ENCODE measurements at regions not wholly inside any gene's neighbourhood (a gene's known extent, or its start where the extent isn't known, plus 50 kb on each side); places are given as distances from the start of the nearest gene placed in this dataset.
A peak's percentile ranks its signal among the peaks of the same experiment; 100 is the strongest.

DNA sequence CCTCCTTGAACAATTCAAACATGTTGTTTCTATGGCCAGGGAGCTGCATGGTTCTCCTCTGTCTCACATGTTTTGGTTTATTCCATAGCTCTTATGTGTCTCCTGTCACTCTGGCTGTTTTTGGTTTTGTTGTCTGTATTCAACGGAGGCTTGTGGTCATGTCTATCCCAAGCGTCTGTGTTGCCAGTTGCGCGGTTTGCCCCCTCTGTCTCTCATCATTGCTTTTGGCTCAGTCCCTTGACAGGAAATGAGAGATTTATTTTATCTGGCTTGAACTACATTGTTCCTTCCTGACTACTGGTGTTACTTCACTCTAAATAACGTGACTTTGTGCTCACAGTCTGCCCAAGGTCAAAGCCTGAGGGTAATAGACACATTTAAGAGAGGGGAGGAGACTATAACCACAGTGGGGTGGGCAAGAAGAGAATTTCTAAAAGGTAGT lies 96.4 kb upstream of the SOX5 start:
- Mint-ChIP-seq H3K9me3 (peaks cover 4% of the 10 kb centered on the region), H3K36me3 (ENCODE audit: low read depth) (peaks cover 16% of the 10 kb centered on the region), H3K4me1 (peaks cover 23% of the 10 kb centered on the region), H3K27me3 (ENCODE audit: low read depth) (no peaks in the 10 kb centered on the region), H3K4me3 (peak overlapping the region; percentile 8), H3K27ac (ENCODE audit: unreplicated experiment) (peak overlapping the region; percentile 94)
- DNase-seq (ENCODE audit: low read depth, low spot score) = no peak
- TF ChIP-seq CTCF (conservative IDR thresholded peaks at IDR 0.05) = no peak

DNA sequence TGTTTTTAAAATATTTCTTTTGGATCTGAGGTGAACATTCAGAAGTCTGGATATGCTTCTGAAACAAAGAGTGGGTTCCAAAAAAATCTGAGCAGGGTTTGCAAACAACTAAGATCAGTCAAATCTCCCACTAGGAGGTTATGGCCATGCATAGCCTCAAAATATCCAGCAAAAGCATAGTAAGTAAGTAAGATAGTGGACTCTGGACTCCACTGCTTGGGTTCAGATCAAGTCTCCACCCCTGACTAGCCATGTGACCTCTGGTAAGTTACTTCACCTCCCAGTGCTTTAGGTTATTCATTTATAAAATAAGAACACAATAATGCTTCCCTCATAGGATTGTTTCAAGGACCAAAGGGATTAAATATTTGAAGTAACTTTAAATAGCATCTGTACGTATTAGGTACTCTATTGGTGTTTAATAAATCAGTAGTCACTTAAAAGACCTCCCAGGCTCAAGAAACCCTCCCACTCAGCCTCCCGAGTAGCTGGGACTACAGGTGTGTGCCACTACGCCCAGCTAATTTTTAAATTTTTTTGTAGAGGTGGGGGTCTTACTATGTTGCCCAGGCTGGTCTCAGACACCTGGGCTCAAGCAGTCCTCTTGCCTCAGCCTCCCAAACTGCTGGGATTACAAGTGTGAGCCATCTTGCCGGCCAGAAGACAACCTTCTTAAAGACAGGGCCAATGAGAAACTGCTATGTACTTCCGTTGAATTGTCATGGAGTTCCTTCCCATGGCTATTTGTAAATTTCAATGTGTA lies 95.7 kb upstream of the SOX5 start:
- H3K4me3 Mint-ChIP-seq = no peak overlapping the region
- H3K27ac Mint-ChIP-seq (ENCODE audit: unreplicated experiment) = peak overlapping the region; percentile 71
- peaks cover 16% of the 10 kb centered on the region for H3K36me3 Mint-ChIP-seq (ENCODE audit: low read depth)
- peaks cover 23% of the 10 kb centered on the region for H3K4me1 Mint-ChIP-seq
- H3K27me3 Mint-ChIP-seq (ENCODE audit: low read depth) = no peaks in the 10 kb centered on the region
- DNase-seq (ENCODE audit: low read depth, low spot score) = no peak
- TF ChIP-seq CTCF (conservative IDR thresholded peaks at IDR 0.05) = no peak
- H3K9me3 Mint-ChIP-seq = peaks cover 4% of the 10 kb centered on the region

- DNase-seq (ENCODE audit: low read depth, low spot score) = no peak
- no peaks in the 10 kb centered on the region for H3K27me3 Mint-ChIP-seq (ENCODE audit: low read depth)
- no peak for TF ChIP-seq CTCF (conservative IDR thresholded peaks at IDR 0.05)
- peaks cover 35% of the 10 kb centered on the region for H3K4me1 Mint-ChIP-seq
- H3K36me3 Mint-ChIP-seq (ENCODE audit: low read depth) = peaks cover 4% of the 10 kb centered on the region
- no peaks in the 10 kb centered on the region for H3K9me3 Mint-ChIP-seq
- H3K27ac Mint-ChIP-seq (ENCODE audit: unreplicated experiment) = no peak overlapping the region
- no peak overlapping the region for H3K4me3 Mint-ChIP-seq
Measured at GRCh38 chr12:24042651-24043050, 93.2 kb upstream of the SOX5 start.

GRCh38 chr12:24039113-24039525 lies 89.6 kb upstream of the SOX5 start:
- TF ChIP-seq CTCF (conservative IDR thresholded peaks at IDR 0.05) = no peak
- Mint-ChIP-seq H3K27ac (ENCODE audit: unreplicated experiment) (no peak overlapping the region), H3K27me3 (ENCODE audit: low read depth) (no peaks in the 10 kb centered on the region), H3K36me3 (ENCODE audit: low read depth) (no peaks in the 10 kb centered on the region), H3K4me3 (no peak overlapping the region), H3K4me1 (peaks cover 47% of the 10 kb centered on the region), H3K9me3 (no peaks in the 10 kb centered on the region)
- no peak for DNase-seq (ENCODE audit: low read depth, low spot score)

- Mint-ChIP-seq H3K36me3 (ENCODE audit: low read depth) (no peaks in the 10 kb centered on the region), H3K27me3 (ENCODE audit: low read depth) (no peaks in the 10 kb centered on the region), H3K4me1 (peaks cover 54% of the 10 kb centered on the region), H3K9me3 (no peaks in the 10 kb centered on the region), H3K4me3 (no peak overlapping the region), H3K27ac (ENCODE audit: unreplicated experiment) (no peak overlapping the region)
- DNase-seq (ENCODE audit: low read depth, low spot score) = no peak
- TF ChIP-seq CTCF (conservative IDR thresholded peaks at IDR 0.05) = no peak
Measured at GRCh38 chr12:24038211-24038997, 88.9 kb upstream of the SOX5 start.
